ENCODE measurements at regions not wholly inside any gene's neighbourhood (a gene's known extent, or its start where the extent isn't known, plus 50 kb on each side); places are given as distances from the start of the nearest gene placed in this dataset.
"Not testable (repeated sequence)": the region's sequence is repeated elsewhere in the genome, so short reads cannot be mapped to it uniquely, and the experiment has no call there.

DNA sequence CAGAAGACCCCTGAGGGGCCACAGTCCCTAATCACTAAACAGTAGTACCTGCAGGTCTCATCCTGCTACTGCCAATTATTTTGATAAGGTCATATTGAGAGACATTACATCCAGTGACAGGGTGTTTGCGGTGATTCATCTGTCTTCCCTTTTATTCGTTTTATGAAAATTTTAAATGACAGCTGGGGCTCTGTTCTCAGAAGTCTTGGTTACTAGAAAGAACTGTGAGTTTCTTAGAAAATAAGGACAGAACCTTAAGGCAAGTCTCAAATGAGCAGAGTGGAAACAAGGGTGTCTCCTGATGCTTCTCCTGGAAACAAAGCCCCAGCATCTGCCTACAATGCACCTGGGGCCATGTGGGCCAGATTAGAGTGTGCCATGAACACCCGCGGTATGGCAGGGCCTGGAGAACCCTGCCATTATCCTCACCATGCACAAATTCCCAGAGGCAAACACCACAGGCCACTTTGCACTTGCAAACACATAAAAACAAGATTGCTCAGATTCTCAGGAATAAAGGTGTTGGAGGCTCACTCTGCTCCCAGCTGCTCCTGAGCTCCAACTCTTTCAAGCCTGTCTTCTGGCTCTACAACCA lies 66.3 kb upstream of the IQSEC1 start:
- Histone ChIP-seq H3K9me3 (ENCODE audit: low read length) (no peaks in the 10 kb centered on the region), H3K4me2 (ENCODE audit: low read length) (no peak overlapping the region), H3K4me1 (ENCODE audit: insufficient read depth, low read length, poor library complexity, severe bottlenecking) (no peaks in the 10 kb centered on the region), H3K4me3 (ENCODE audit: low read depth, low read length, poor library complexity, severe bottlenecking) (no peak overlapping the region), H2AFZ (ENCODE audit: low read length) (no peak overlapping the region), H3K36me3 (ENCODE audit: insufficient read depth, low read length) (no peaks in the 10 kb centered on the region), H3K79me2 (ENCODE audit: insufficient read depth, low read depth, low read length) (no peaks in the 10 kb centered on the region), H3K27ac (ENCODE audit: low read depth, low read length, poor library complexity, severe bottlenecking) (no peak overlapping the region), H4K20me1 (ENCODE audit: insufficient read depth, low read length) (no peaks in the 10 kb centered on the region), H3K9me2 (ENCODE audit: insufficient read depth, low read length) (no peaks in the 10 kb centered on the region)
- CTCF ChIA-PET (ENCODE audit: unreplicated experiment): no interaction called here
- DNase-seq (ENCODE audit: low spot score): no peak
- TF ChIP-seq EZH2phosphoT487 (IDR thresholded peaks at IDR 0.05; ENCODE audit: borderline replicate concordance, low read depth, low read length): no peak
- TF ChIP-seq, protein P1, sequence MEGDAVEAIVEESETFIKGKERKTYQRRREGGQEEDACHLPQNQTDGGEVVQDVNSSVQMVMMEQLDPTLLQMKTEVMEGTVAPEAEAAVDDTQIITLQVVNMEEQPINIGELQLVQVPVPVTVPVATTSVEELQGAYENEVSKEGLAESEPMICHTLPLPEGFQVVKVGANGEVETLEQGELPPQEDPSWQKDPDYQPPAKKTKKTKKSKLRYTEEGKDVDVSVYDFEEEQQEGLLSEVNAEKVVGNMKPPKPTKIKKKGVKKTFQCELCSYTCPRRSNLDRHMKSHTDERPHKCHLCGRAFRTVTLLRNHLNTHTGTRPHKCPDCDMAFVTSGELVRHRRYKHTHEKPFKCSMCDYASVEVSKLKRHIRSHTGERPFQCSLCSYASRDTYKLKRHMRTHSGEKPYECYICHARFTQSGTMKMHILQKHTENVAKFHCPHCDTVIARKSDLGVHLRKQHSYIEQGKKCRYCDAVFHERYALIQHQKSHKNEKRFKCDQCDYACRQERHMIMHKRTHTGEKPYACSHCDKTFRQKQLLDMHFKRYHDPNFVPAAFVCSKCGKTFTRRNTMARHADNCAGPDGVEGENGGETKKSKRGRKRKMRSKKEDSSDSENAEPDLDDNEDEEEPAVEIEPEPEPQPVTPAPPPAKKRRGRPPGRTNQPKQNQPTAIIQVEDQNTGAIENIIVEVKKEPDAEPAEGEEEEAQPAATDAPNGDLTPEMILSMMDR (conservative IDR thresholded peaks at IDR 0.05; ENCODE audit: low read length): no peak
- POLR2A ChIA-PET: no interaction called here
- intact Hi-C loops (cut with micrococcal nuclease; ENCODE audit: unreplicated experiment): no loop called here
- no TSS peak for BruUV-seq (replicated peaks)

DNA sequence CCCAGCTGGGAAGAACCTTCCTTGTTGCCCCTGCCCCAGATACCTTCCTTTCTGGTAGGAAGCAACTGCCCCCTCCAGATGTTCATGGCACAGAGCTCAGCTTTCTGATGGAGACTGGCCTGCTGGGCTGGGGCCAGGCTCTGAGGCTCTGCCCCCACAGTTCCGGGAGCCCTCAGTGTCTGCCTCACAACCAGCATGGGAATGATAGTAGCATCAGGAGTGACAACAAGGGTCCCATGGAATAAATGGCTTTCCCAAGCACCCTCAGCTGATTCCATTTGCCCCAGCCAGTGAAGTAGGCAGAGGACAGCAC lies 65.6 kb upstream of the IQSEC1 start:
- POLR2A ChIA-PET: no interaction called here
- Histone ChIP-seq H3K27ac (ENCODE audit: low read depth, low read length, poor library complexity, severe bottlenecking) (no peak overlapping the region), H3K36me3 (ENCODE audit: insufficient read depth, low read length) (no peaks in the 10 kb centered on the region), H3K4me1 (ENCODE audit: insufficient read depth, low read length, poor library complexity, severe bottlenecking) (no peaks in the 10 kb centered on the region), H4K20me1 (ENCODE audit: insufficient read depth, low read length) (no peaks in the 10 kb centered on the region), H3K4me3 (ENCODE audit: low read depth, low read length, poor library complexity, severe bottlenecking) (no peak overlapping the region), H2AFZ (ENCODE audit: low read length) (no peak overlapping the region), H3K4me2 (ENCODE audit: low read length) (no peak overlapping the region), H3K79me2 (ENCODE audit: insufficient read depth, low read depth, low read length) (no peaks in the 10 kb centered on the region), H3K9me3 (ENCODE audit: low read length) (no peaks in the 10 kb centered on the region), H3K9me2 (ENCODE audit: insufficient read depth, low read length) (no peaks in the 10 kb centered on the region)
- BruUV-seq (replicated peaks): no TSS peak
- CTCF ChIA-PET (ENCODE audit: unreplicated experiment): no interaction called here
- intact Hi-C loops (cut with micrococcal nuclease; ENCODE audit: unreplicated experiment): no loop called here
- TF ChIP-seq, protein P1 (conservative IDR thresholded peaks at IDR 0.05; ENCODE audit: low read length): no peak
- TF ChIP-seq EZH2phosphoT487 (IDR thresholded peaks at IDR 0.05; ENCODE audit: borderline replicate concordance, low read depth, low read length): no peak
- no peak for DNase-seq (ENCODE audit: low spot score)

- DNase-seq (ENCODE audit: low spot score): no peak
- no TSS peak for BruUV-seq (replicated peaks)
- H3K4me1 ChIP-seq (ENCODE audit: insufficient read depth, low read length, poor library complexity, severe bottlenecking): no peaks in the 10 kb centered on the region
- no peaks in the 10 kb centered on the region for H3K9me2 ChIP-seq (ENCODE audit: insufficient read depth, low read length)
- H3K79me2 ChIP-seq (ENCODE audit: insufficient read depth, low read depth, low read length): no peaks in the 10 kb centered on the region
- ChIA-PET CTCF (ENCODE audit: unreplicated experiment) (no interaction called here), POLR2A (no interaction called here)
- H3K36me3 ChIP-seq (ENCODE audit: insufficient read depth, low read length): no peaks in the 10 kb centered on the region
- H4K20me1 ChIP-seq (ENCODE audit: insufficient read depth, low read length): no peaks in the 10 kb centered on the region
- intact Hi-C loops (cut with micrococcal nuclease; ENCODE audit: unreplicated experiment): no loop called here
- TF ChIP-seq, protein P1 (conservative IDR thresholded peaks at IDR 0.05; ENCODE audit: low read length): no peak
- no peak for TF ChIP-seq EZH2phosphoT487 (IDR thresholded peaks at IDR 0.05; ENCODE audit: borderline replicate concordance, low read depth, low read length)
- no peak overlapping the region for H3K4me3 ChIP-seq (ENCODE audit: low read depth, low read length, poor library complexity, severe bottlenecking)
- H3K27ac ChIP-seq (ENCODE audit: low read depth, low read length, poor library complexity, severe bottlenecking): no peak overlapping the region
- no peaks in the 10 kb centered on the region for H3K9me3 ChIP-seq (ENCODE audit: low read length)
- no peak overlapping the region for H2AFZ ChIP-seq (ENCODE audit: low read length)
- no peak overlapping the region for H3K4me2 ChIP-seq (ENCODE audit: low read length)
Observed at GRCh38 chr3:13137941-13138832, 65.0 kb upstream of the IQSEC1 start.

DNA sequence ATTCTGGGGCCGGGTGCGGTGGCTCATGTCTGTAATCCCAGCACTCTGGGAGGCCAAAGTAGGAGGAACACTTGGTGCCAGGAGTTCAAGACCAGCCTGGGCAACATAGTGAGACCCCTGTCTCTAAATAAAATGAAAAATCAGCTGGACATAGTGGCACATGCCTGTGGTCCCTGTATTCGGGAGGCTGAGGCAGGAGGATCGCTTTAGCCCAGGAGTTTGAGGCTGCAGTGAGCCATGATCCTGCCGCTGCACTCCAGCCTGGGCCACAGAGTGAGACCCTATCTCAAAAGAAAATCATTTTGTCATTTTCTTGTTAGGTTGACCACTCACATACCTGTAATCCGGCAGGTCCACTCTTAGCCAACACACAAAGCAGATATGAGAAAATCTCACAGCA lies 63.6 kb upstream of the IQSEC1 start:
- H2AFZ ChIP-seq (ENCODE audit: low read length); H3K36me3 ChIP-seq (ENCODE audit: insufficient read depth, low read length); CTCF ChIA-PET (ENCODE audit: unreplicated experiment); H4K20me1 ChIP-seq (ENCODE audit: insufficient read depth, low read length); H3K4me2 ChIP-seq (ENCODE audit: low read length); H3K79me2 ChIP-seq (ENCODE audit: insufficient read depth, low read depth, low read length); H3K27ac ChIP-seq (ENCODE audit: low read depth, low read length, poor library complexity, severe bottlenecking); H3K4me3 ChIP-seq (ENCODE audit: low read depth, low read length, poor library complexity, severe bottlenecking); POLR2A ChIA-PET; H3K9me3 ChIP-seq (ENCODE audit: low read length); intact Hi-C loops (cut with micrococcal nuclease; ENCODE audit: unreplicated experiment); H3K4me1 ChIP-seq (ENCODE audit: insufficient read depth, low read length, poor library complexity, severe bottlenecking); BruUV-seq (replicated peaks); DNase-seq (ENCODE audit: low spot score); H3K9me2 ChIP-seq (ENCODE audit: insufficient read depth, low read length): not testable (repeated sequence)

Data from OCI-LY7 (cell line).